Body of pancreas (tissue), 4 donors: ENCODE measurements at regions not wholly inside any gene's neighbourhood (a gene's known extent, or its start where the extent isn't known, plus 50 kb on each side); places are given as distances from the start of the nearest gene placed in this dataset.

Experiments used
- ATAC-seq: fragments of 150-250 bp; one replicate; pipeline ENCODE4 v1.9.1; 2016
- DNase-seq, 4 donors: peaks; one replicate each; pipeline ENCODE4 v3.0.0-alpha.2; 2019
- H3K27ac ChIP-seq, 4 donors: fragments of 200-600 bp; sonication (generic); 1 replicate in 3 of 4; 2 replicates in 1 of 4; pipeline versions ENCODE4 v1.5.1 to v1.6.1; 2016 to 2019; ENCODE audit warnings: mild to moderate bottlenecking in 1 of 4, mixed read lengths in 1 of 4, moderate library complexity in 1 of 4
- H3K27me3 ChIP-seq, 2 donors: fragments of 200-600 bp; sonication (generic); one replicate each; pipeline ENCODE4 v1.6.0; 2016; ENCODE audit warnings: mild to moderate bottlenecking in 1 of 2
- H3K36me3 ChIP-seq, 2 donors: fragments of 200-600 bp; sonication (generic); replicated peaks in 1 of 2; 2 replicates each; pipeline ENCODE4 v1.5.1; 2016; ENCODE audit warnings: low read depth in 2 of 2; ENCODE audit not compliant: insufficient read depth in 1 of 2
- H3K4me1 ChIP-seq: fragments of 200-600 bp; sonication (generic); one replicate; pipeline ENCODE4 v1.6.0; 2016
- H3K4me3 ChIP-seq, 2 donors: fragments of 200-600 bp; sonication (generic); 1 replicate in 1 of 2; 2 replicates in 1 of 2; pipeline ENCODE4 v1.5.1; 2016 to 2019
- H3K9me3 ChIP-seq, 3 donors: fragments of 200-600 bp; sonication (generic); 1 replicate in 2 of 3; 2 replicates in 1 of 3; pipeline ENCODE4 v1.5.1; 2016
- POLR2A ChIP-seq, 3 donors: fragments of 450-650 bp; IDR thresholded peaks; one replicate each; pipeline ENCODE4 v1.6.1; 2016; ENCODE audit warnings: antibody characterized with exemption in 3 of 3, mild to moderate bottlenecking in 2 of 3
- WGBS, 2 donors: methylation state at CpG; one replicate each; pipeline ENCODE4 v1.1.5; 2017; 5-methylcytosine and 5-hydroxymethylcytosine counted together
- intact Hi-C: fragments of 100-400 bp; cut with DNase I; formaldehyde crosslinking; loops from one replicate; pipeline ENCODE4 v1.15.1; 2023
- TF ChIP-seq, protein P1 (sequence below), 7 experiments: fragments of 450-650 bp in 4 of 7; fragments of 200-600 bp in 3 of 7; sonication (generic) in 3 of 7; IDR thresholded peaks; one replicate each; pipeline ENCODE4 v1.5.1; 2016 to 2019; ENCODE audit warnings: antibody characterized with exemption in 7 of 7

DNA sequence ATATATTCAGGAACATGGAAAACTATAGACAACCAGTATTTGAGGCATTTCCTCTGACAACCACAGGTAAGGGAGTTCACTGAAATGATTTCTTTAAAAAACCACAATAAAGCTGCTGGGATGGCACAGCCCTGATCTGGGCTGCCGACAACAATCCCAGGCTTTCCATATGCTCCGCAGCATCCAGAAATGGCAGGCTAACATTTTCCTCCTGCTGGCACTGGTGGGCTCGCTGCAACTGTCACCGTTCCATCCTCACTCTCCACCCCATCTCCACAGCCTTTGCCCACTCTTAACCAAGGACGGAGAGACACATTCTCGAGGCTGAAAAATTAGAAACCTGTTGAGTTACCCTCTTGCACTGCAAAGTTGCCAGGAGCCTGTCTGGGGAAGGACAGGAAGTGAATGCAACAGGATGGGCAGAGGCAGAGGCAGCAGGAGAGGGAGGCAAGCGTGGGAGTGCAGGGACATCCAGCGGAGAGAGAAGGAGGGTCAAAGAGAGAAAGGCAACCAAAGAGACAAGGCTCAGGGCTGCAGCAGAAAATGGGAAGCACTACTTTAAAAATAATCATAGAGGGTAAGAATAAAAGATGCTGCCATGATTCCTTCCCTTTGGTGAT lies 79.0 kb upstream of the ARRDC4 start:
- intact Hi-C loops = no loop called here
- ATAC-seq (no peak), DNase-seq (no peak)
- Histone ChIP-seq H3K27ac (no peak overlapping the region), H3K4me1 (no peaks in the 10 kb centered on the region), H3K9me3 (no peaks in the 10 kb centered on the region), H3K27me3 (peaks cover 0 to 3% of the 10 kb centered on the region in 2 donors), H3K4me3 (no peak overlapping the region), H3K36me3 (no peaks in the 10 kb centered on the region)
- TF ChIP-seq, protein P1, sequence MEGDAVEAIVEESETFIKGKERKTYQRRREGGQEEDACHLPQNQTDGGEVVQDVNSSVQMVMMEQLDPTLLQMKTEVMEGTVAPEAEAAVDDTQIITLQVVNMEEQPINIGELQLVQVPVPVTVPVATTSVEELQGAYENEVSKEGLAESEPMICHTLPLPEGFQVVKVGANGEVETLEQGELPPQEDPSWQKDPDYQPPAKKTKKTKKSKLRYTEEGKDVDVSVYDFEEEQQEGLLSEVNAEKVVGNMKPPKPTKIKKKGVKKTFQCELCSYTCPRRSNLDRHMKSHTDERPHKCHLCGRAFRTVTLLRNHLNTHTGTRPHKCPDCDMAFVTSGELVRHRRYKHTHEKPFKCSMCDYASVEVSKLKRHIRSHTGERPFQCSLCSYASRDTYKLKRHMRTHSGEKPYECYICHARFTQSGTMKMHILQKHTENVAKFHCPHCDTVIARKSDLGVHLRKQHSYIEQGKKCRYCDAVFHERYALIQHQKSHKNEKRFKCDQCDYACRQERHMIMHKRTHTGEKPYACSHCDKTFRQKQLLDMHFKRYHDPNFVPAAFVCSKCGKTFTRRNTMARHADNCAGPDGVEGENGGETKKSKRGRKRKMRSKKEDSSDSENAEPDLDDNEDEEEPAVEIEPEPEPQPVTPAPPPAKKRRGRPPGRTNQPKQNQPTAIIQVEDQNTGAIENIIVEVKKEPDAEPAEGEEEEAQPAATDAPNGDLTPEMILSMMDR (IDR thresholded peaks at IDR 0.05) = no peak
- TF ChIP-seq POLR2A (IDR thresholded peaks at IDR 0.05) = no peak
- 62 to 73% methylated on average over 8 of the region's 8 CpGs for WGBS, 2 donors

DNA sequence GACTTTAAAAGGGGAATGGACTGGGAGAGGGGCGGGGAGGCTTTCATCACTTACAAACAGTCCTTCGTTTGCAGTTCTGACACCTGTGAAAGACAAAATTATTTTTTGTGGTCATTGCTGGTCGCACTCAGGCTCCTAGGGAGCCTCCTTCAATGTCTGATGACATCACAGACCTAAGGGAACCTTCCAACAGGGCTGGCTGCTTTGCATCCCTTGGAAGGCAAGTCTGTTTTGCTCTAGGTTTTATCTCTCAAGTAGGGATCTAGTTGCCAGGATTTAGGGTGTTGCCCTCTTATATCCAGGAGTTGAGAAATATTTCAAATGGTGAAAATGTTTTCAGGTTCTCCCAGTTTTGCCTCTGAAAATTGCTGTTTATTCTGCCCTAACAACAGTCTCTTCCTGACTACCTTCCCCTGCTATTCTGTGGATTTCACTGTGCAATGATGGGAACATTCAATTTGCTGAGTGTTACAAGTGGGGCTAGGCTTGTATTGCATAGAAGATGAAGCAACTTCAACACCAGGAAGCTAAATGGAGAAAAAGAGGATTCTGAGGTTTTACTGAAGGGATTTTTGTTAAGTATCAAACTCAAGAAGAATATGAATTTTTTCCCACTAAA lies 75.9 kb upstream of the ARRDC4 start:
- WGBS, 2 donors = 42 to 50% methylated on average over 3 of the region's 3 CpGs
- no peak for DNase-seq
- H3K36me3 ChIP-seq = no peaks in the 10 kb centered on the region
- peaks cover 0 to 3% of the 10 kb centered on the region in 2 donors for H3K27me3 ChIP-seq
- intact Hi-C loops = no loop called here
- no peak overlapping the region for H3K27ac ChIP-seq
- ATAC-seq = no peak
- no peak for TF ChIP-seq POLR2A (IDR thresholded peaks at IDR 0.05)
- TF ChIP-seq, protein P1 (IDR thresholded peaks at IDR 0.05) = no peak
- no peak overlapping the region for H3K4me3 ChIP-seq
- H3K4me1 ChIP-seq = no peaks in the 10 kb centered on the region
- no peaks in the 10 kb centered on the region for H3K9me3 ChIP-seq

DNA sequence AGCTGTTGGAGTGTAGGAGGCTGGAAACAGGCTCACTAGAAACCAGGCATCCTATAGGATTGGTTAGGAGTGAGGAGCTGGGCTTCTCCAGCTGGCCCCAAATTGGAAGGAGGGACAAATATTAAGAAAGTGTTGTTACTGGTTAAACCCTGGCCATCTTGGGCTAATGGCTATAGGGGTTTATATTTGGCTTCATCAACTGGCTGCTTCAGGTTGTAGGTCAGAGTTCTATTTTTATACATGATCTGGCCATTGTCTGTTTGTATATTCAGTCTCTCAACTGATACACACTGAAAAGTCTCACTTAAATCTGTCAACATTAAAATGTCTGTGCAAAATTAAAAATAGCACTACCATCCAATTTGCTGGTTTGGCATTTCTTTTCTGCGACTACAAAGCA lies 70.2 kb upstream of the ARRDC4 start:
- Histone ChIP-seq H3K9me3 (no peaks in the 10 kb centered on the region), H3K4me1 (no peaks in the 10 kb centered on the region), H3K36me3 (no peaks in the 10 kb centered on the region), H3K27me3 (no peaks in the 10 kb centered on the region), H3K27ac (no peak overlapping the region), H3K4me3 (no peak overlapping the region)
- DNase-seq (no peak), ATAC-seq (no peak)
- intact Hi-C loops = no loop called here
- no peak for TF ChIP-seq POLR2A (IDR thresholded peaks at IDR 0.05)
- WGBS, 2 donors = 87 to 93% methylated on average over 1 of the region's 1 CpG

DNA sequence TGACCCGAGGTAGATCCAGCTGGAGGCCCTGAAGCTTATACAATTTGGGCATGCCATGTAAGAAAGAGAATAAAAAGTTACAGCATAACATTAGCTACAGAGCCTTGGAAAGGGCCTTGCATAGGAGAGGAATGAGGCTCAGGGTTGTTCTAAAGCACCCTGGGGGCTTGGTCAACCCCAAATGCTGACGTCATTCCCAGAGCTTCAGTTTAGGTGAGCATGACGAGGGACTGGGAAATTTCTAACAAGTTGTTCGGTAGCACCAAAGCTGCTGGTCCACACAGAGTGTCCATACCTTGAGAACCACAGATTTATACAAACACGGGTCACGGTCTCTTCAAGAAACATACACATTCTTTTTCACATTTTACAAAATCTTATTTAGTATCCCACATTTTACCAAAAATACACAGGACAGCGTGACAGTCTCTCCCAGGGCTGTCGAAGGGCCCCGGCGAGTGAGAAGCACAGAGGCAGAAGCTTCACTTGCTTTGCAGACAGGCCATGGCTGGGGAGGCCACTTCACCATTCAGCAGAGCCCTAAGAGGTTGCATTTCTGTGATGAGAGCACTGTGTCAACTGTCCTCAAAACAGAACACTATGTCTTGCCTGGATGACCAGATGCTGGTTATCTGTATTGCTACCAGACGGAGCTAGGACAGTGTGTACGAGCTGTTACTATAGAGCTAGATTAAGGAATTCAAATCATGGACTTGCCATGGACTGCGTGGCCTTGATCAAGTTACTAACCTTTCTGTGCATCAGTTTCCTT lies 68.2 kb upstream of the ARRDC4 start:
- ATAC-seq (no peak), DNase-seq (no peak)
- Histone ChIP-seq H3K4me3 (no peak overlapping the region), H3K36me3 (no peaks in the 10 kb centered on the region), H3K4me1 (no peaks in the 10 kb centered on the region), H3K9me3 (no peaks in the 10 kb centered on the region), H3K27ac (no peak overlapping the region), H3K27me3 (no peaks in the 10 kb centered on the region)
- 81% methylated on average over 13 of the region's 13 CpGs for WGBS, 2 donors
- TF ChIP-seq, protein P1 (IDR thresholded peaks at IDR 0.05) = no peak
- intact Hi-C loops = no loop called here

DNA sequence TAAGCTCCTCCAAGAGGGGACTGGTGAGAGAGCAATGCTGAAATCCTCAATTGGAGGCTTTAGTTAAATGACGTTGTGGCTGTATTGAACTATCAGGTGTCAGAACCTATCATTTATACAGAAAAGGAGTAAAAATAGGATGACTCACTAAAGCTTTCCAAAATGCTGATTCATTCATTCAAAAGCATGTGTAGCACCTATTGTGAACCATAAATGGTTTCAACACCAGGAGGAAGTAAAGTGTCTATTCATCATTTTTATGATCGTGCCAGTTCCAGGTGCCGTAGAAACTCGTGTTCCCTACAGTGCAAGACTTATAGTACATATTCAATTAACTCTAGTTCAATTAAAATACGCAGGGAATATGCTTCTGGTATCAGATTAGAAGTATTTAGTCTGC lies 66.5 kb upstream of the ARRDC4 start:
- Histone ChIP-seq H3K27me3 (no peaks in the 10 kb centered on the region), H3K9me3 (no peaks in the 10 kb centered on the region), H3K4me1 (peaks cover 3% of the 10 kb centered on the region), H3K27ac (no peak overlapping the region), H3K36me3 (no peaks in the 10 kb centered on the region), H3K4me3 (no peak overlapping the region)
- WGBS, 2 donors = 16 to 17% methylated on average over 5 of the region's 5 CpGs
- DNase-seq (no peak), ATAC-seq (no peak)
- intact Hi-C loops = no loop called here
- no peak for TF ChIP-seq POLR2A (IDR thresholded peaks at IDR 0.05)
- TF ChIP-seq, protein P1 (IDR thresholded peaks at IDR 0.05) = no peak
